ENCODE measurements at regions not wholly inside any gene's neighbourhood (a gene's known extent, or its start where the extent isn't known, plus 50 kb on each side); places are given as distances from the start of the nearest gene placed in this dataset.
"Not testable (repeated sequence)": the region's sequence is repeated elsewhere in the genome, so short reads cannot be mapped to it uniquely, and the experiment has no call there.

DNA sequence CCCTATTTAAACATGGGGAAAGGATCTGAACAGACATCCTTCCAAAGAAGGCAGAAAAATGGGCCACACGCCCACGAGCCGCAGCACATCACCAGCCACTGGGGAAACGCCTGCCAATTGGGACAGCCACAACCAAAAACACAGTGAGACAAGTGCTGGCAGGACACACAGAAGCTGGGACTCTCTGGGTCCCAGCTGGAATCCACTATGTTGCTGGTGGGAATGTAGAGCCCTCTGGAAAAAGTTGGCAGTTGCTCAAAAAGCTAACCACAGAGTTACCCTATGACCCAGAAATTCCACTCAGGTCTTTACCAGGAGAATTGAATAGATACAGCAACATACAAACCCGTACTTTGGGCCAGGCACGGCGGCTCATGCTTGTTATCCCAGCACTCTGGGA lies 5355.6 kb upstream of the TPTE start:
- H3K4me3 Mint-ChIP-seq; ATAC-seq; H3K4me1 Mint-ChIP-seq (ENCODE audit: low read depth); CTCF ChIA-PET; H3K36me3 Mint-ChIP-seq (ENCODE audit: low read depth); H3K27ac Mint-ChIP-seq; H3K9me3 Mint-ChIP-seq (ENCODE audit: insufficient read depth); H3K27me3 Mint-ChIP-seq (ENCODE audit: low read depth); POLR2A ChIA-PET; DNase-seq: not testable (repeated sequence)
